ENCODE measurements at regions not wholly inside any gene's neighbourhood (a gene's known extent, or its start where the extent isn't known, plus 50 kb on each side); places are given as distances from the start of the nearest gene placed in this dataset.

- TF ChIP-seq, protein P1, sequence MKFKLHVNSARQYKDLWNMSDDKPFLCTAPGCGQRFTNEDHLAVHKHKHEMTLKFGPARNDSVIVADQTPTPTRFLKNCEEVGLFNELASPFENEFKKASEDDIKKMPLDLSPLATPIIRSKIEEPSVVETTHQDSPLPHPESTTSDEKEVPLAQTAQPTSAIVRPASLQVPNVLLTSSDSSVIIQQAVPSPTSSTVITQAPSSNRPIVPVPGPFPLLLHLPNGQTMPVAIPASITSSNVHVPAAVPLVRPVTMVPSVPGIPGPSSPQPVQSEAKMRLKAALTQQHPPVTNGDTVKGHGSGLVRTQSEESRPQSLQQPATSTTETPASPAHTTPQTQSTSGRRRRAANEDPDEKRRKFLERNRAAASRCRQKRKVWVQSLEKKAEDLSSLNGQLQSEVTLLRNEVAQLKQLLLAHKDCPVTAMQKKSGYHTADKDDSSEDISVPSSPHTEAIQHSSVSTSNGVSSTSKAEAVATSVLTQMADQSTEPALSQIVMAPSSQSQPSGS (IDR thresholded peaks at IDR 0.05; ENCODE audit: low read length), result no peak
- TF ChIP-seq SMC3 (IDR thresholded peaks at IDR 0.05; ENCODE audit: borderline replicate concordance, low read length) (no peak), EGR1 (IDR thresholded peaks at IDR 0.05; ENCODE audit: borderline replicate concordance in 1 of 2, low read depth in 2 of 2, low read length in 2 of 2) (no peak), PRDM15 (CRISPR knock-in tag; IDR thresholded peaks at IDR 0.05) (no peak), FOXM1 (IDR thresholded peaks at IDR 0.05; ENCODE audit: low read depth, low read length) (no peak)
Observed at GRCh38 chr2:16973586-16974286, 308.1 kb upstream of the CYRIA start (continued).

DNA sequence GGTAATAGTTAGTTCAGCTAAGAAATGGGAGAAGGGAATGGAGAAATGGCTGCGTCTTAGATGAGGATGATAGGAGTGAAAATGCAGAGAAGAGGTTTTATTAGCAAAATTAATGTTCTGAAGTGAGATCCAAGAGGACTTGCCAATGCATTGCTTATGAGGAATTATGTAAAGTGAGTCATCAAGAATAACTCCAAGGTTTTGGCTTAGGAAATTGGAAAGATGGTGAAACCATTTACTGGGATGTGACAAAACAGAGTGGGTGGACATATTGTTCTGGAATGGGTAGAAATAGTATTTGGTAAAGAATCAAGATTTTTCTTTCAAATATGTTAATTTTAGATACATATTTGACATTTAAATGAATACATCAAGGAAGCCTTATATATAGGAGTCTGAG lies 306.6 kb upstream of the CYRIA start:
- Histone ChIP-seq H4K20me1 (ENCODE audit: control insufficient read depth, insufficient read depth) (no peaks in the 10 kb centered on the region), H3K9ac (ENCODE audit: control insufficient read depth, insufficient read depth, low read length) (no peak overlapping the region), H3K36me3 (ENCODE audit: control insufficient read depth in 2 of 2, insufficient read depth in 2 of 2, low read length in 1 of 2) (no peaks in the 10 kb centered on the region), H3K9me3 (replicated peaks; ENCODE audit: control insufficient read depth, insufficient read depth, low read length) (no peaks in the 10 kb centered on the region), H3K4me1 (ENCODE audit: control insufficient read depth, insufficient read depth, low read length) (no peaks in the 10 kb centered on the region), H3K4me3 (no peak overlapping the region), H3K4me2 (ENCODE audit: control insufficient read depth, insufficient read depth) (no peak overlapping the region), H3K27me3 (replicated peaks in 1 of 2; ENCODE audit: control insufficient read depth in 2 of 2, insufficient read depth in 2 of 2, low read length in 1 of 2) (no peaks in the 10 kb centered on the region), H3K79me2 (ENCODE audit: control insufficient read depth, insufficient read depth, low read length) (no peaks in the 10 kb centered on the region), H2AFZ (ENCODE audit: control insufficient read depth, low read depth, low read length) (no peak overlapping the region), H3K27ac (ENCODE audit: control insufficient read depth, insufficient read depth) (no peak overlapping the region)
- no peak for FAIRE-seq
- BruUV-seq (replicated peaks), result TSS peak; percentile 78
- ATAC-seq, result no peak
- SMC1A ChIA-PET (ENCODE audit: uncharacterized antibody, unreplicated experiment), result no interaction called here
- intact Hi-C loops (cut with micrococcal nuclease; ENCODE audit: unreplicated experiment), result no loop called here
- no peak for DNase-seq (ENCODE audit: low read depth, low spot score)
- in situ Hi-C loops (cut with MboI), result no loop called here
- CTCF ChIA-PET, result interaction anchor here (0.6 kb wide), 1 partner anchor 20 kb away, joined by 3 read pairs; no protein-coding TSS in a partner anchor
- WGBS (ENCODE audit: insufficient coverage, insufficient replicate concordance, low lambda C conversion rate, missing lambda C conversion rate), result 7% methylated on average over 1 of the region's 1 CpG
- RAD21 ChIA-PET (ENCODE audit: unreplicated experiment), result interaction anchor here (1.2 kb wide), 1 partner anchor 12 kb away, joined by 4 read pairs; no protein-coding TSS in a partner anchor
- POLR2A ChIA-PET, result no interaction called here
- TF ChIP-seq POLR2AphosphoS5 (IDR thresholded peaks at IDR 0.05; ENCODE audit: low read length), result no peak
- TF ChIP-seq, protein P2, sequence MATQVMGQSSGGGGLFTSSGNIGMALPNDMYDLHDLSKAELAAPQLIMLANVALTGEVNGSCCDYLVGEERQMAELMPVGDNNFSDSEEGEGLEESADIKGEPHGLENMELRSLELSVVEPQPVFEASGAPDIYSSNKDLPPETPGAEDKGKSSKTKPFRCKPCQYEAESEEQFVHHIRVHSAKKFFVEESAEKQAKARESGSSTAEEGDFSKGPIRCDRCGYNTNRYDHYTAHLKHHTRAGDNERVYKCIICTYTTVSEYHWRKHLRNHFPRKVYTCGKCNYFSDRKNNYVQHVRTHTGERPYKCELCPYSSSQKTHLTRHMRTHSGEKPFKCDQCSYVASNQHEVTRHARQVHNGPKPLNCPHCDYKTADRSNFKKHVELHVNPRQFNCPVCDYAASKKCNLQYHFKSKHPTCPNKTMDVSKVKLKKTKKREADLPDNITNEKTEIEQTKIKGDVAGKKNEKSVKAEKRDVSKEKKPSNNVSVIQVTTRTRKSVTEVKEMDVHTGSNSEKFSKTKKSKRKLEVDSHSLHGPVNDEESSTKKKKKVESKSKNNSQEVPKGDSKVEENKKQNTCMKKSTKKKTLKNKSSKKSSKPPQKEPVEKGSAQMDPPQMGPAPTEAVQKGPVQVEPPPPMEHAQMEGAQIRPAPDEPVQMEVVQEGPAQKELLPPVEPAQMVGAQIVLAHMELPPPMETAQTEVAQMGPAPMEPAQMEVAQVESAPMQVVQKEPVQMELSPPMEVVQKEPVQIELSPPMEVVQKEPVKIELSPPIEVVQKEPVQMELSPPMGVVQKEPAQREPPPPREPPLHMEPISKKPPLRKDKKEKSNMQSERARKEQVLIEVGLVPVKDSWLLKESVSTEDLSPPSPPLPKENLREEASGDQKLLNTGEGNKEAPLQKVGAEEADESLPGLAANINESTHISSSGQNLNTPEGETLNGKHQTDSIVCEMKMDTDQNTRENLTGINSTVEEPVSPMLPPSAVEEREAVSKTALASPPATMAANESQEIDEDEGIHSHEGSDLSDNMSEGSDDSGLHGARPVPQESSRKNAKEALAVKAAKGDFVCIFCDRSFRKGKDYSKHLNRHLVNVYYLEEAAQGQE (IDR thresholded peaks at IDR 0.05; ENCODE audit: low read depth, low read length), result no peak
- TF ChIP-seq SPI1 (IDR thresholded peaks at IDR 0.05; ENCODE audit: borderline replicate concordance, insufficient read depth, low read depth, low read length), result no peak
- TF ChIP-seq MXI1 (IDR thresholded peaks at IDR 0.05; ENCODE audit: low read depth, low read length), result no peak
- TF ChIP-seq SREBF2 (IDR thresholded peaks at IDR 0.05; ENCODE audit: low read length), result no peak
- TF ChIP-seq MLLT1 (IDR thresholded peaks at IDR 0.05), result no peak
- TF ChIP-seq ZZZ3 (IDR thresholded peaks at IDR 0.05; ENCODE audit: control insufficient read depth, insufficient read length, low read depth), result no peak
